SK-N-SH treated with all-trans-retinoic acid at 6 μM for 48 hours (cell line): ENCODE measurements at regions not wholly inside any gene's neighbourhood (a gene's known extent, or its start where the extent isn't known, plus 50 kb on each side); places are given as distances from the start of the nearest gene placed in this dataset.

Experiments
- ATAC-seq: fragments of 200-7000 bp; cut with Tn5 transposase; 3 replicates; pipeline ENCODE4 v1.9.1; 2020; ENCODE audit warnings: mild to moderate bottlenecking, moderate library complexity
- CREB5 ChIP-seq: fragments of 250-450 bp; sonication (Bioruptor Pico); IDR thresholded peaks from 2 replicates; pipeline ENCODE4 v1.5.1; 2020; ENCODE audit warnings: low read depth, mild to moderate bottlenecking, moderate library complexity
- CSDC2 ChIP-seq: fragments of 250-450 bp; sonication (Bioruptor Pico); IDR thresholded peaks from 2 replicates; pipeline ENCODE4 v1.5.0; 2020; ENCODE audit warnings: mild to moderate bottlenecking, moderate library complexity
- ISL1 ChIP-seq: fragments of 250-450 bp; sonication (Bioruptor Pico); IDR thresholded peaks from 2 replicates; pipeline ENCODE4 v2.1.2; 2022; ENCODE audit warnings: mild to moderate bottlenecking, moderate library complexity
- OSR1 ChIP-seq: fragments of 250-450 bp; sonication (Bioruptor Pico); IDR thresholded peaks from 2 replicates; pipeline ENCODE4 v1.8.0; 2022; ENCODE audit warnings: moderate library complexity, mild to moderate bottlenecking, inconsistent platforms
- PATZ1 ChIP-seq: fragments of 250-450 bp; sonication (Bioruptor Pico); IDR thresholded peaks from 2 replicates; pipeline ENCODE4 v1.8.0; 2020; ENCODE audit warnings: mild to moderate bottlenecking, moderate library complexity, borderline replicate concordance
- POU6F1 ChIP-seq: fragments of 250-450 bp; sonication (Bioruptor Pico); IDR thresholded peaks from 2 replicates; pipeline ENCODE4 v1.8.0; 2021; ENCODE audit warnings: low read depth, mild to moderate bottlenecking, moderate library complexity, borderline replicate concordance
- SNAI2 ChIP-seq: fragments of 250-450 bp; sonication (Bioruptor Pico); IDR thresholded peaks from 2 replicates; pipeline ENCODE4 v1.5.0; 2020; ENCODE audit warnings: mild to moderate bottlenecking, moderate library complexity
- TCF4 ChIP-seq: fragments of 250-450 bp; sonication (Bioruptor Pico); IDR thresholded peaks from 2 replicates; pipeline ENCODE4 v1.8.0; 2021; ENCODE audit warnings: mild to moderate bottlenecking, moderate library complexity, borderline replicate concordance
- TOX ChIP-seq: fragments of 250-450 bp; sonication (Bioruptor Pico); IDR thresholded peaks from 2 replicates; pipeline ENCODE4 v1.8.0; 2021; ENCODE audit warnings: mild to moderate bottlenecking, moderate library complexity, borderline replicate concordance
- TSHZ2 ChIP-seq: fragments of 250-450 bp; sonication (Bioruptor Pico); IDR thresholded peaks from 2 replicates; pipeline ENCODE4 v1.5.0; 2020; ENCODE audit warnings: mild to moderate bottlenecking, moderate library complexity
- ZC3H10 ChIP-seq: fragments of 250-450 bp; sonication (Bioruptor Pico); IDR thresholded peaks from 2 replicates; pipeline ENCODE4 v1.5.1; 2021; ENCODE audit warnings: mild to moderate bottlenecking, moderate library complexity
- ZNF565 ChIP-seq: fragments of 450-650 bp; formaldehyde crosslinking; conservative IDR thresholded peaks from 2 replicates; pipeline ENCODE4 v1.5.0; 2020; ENCODE audit warnings: low read depth, mild to moderate bottlenecking, moderate library complexity
- ZNF8 ChIP-seq: fragments of 450-650 bp; formaldehyde crosslinking; IDR thresholded peaks from 2 replicates; pipeline ENCODE4 v1.5.0; 2020; ENCODE audit warnings: mild to moderate bottlenecking, moderate library complexity

GRCh38 chr6:113047148-113047547 is 700.0 kb downstream of the RFPL4B start:
- TF ChIP-seq TOX (CRISPR knock-in tag) (peak; percentile 61; the same call in 1 of the 2 replicates), OSR1 (CRISPR knock-in tag) (no peak)
- ATAC-seq = peak; percentile 47

GRCh38 chr6:113047932-113048331 is 700.8 kb downstream of the RFPL4B start:
- TF ChIP-seq POU6F1 (CRISPR knock-in tag) = no peak
- TF ChIP-seq ZC3H10 (CRISPR knock-in tag) = no peak
- peak; percentile 19; the same call in 1 of the 2 replicates for TF ChIP-seq ISL1 (CRISPR knock-in tag)
- TF ChIP-seq CSDC2 (CRISPR knock-in tag) = no peak
- TF ChIP-seq ZNF565 = no peak
- peak; percentile 36; the same call in 1 of the 2 replicates for TF ChIP-seq TOX (CRISPR knock-in tag)
- no peak for TF ChIP-seq TSHZ2 (CRISPR knock-in tag)
- no peak for TF ChIP-seq TCF4 (CRISPR knock-in tag)
- TF ChIP-seq, all 23 proteins: peak for 2
- peak; percentile 55 for ATAC-seq

- TF ChIP-seq TOX (CRISPR knock-in tag) = no peak
- no peak for TF ChIP-seq ZNF8
- TF ChIP-seq TCF4 (CRISPR knock-in tag) = no peak
- no peak for TF ChIP-seq ZNF565
- TF ChIP-seq ZC3H10 (CRISPR knock-in tag) = no peak
- TF ChIP-seq SNAI2 (CRISPR knock-in tag) = no peak
- no peak for ATAC-seq
Measured at GRCh38 chr6:113048741-113049140, 701.6 kb downstream of the RFPL4B start.

GRCh38 chr6:113049190-113049589 is 702.1 kb downstream of the RFPL4B start:
- TF ChIP-seq CREB5 (no peak), ZNF565 (no peak), PATZ1 (CRISPR knock-in tag) (no peak), ISL1 (CRISPR knock-in tag) (no peak), TSHZ2 (CRISPR knock-in tag) (no peak)
- ATAC-seq = peak; percentile 3; the same call in 2 of the 3 replicates
